ENCODE measurements at regions not wholly inside any gene's neighbourhood (a gene's known extent, or its start where the extent isn't known, plus 50 kb on each side); places are given as distances from the start of the nearest gene placed in this dataset.
"Not testable (repeated sequence)": the region's sequence is repeated elsewhere in the genome, so short reads cannot be mapped to it uniquely, and the experiment has no call there.

- no peak for DNase-seq
- H3K27ac ChIP-seq, result no peak overlapping the region
- no peaks in the 10 kb centered on the region for H3K36me3 ChIP-seq
- no peaks in the 10 kb centered on the region for H3K9me3 ChIP-seq (replicated peaks)
- no peaks in the 10 kb centered on the region for H3K27me3 ChIP-seq
- H3K4me1 ChIP-seq, result no peaks in the 10 kb centered on the region
- H3K4me3 ChIP-seq, result no peak overlapping the region
Measured at GRCh38 chr3:40661284-40661683, 136.5 kb downstream of the ZNF621 start.

- H3K27ac ChIP-seq, result no peak overlapping the region
- H3K4me3 ChIP-seq, result no peak overlapping the region
- H3K9me3 ChIP-seq (replicated peaks), result no peaks in the 10 kb centered on the region
- no peaks in the 10 kb centered on the region for H3K27me3 ChIP-seq
- no peak for DNase-seq
- no peaks in the 10 kb centered on the region for H3K36me3 ChIP-seq
- no peaks in the 10 kb centered on the region for H3K4me1 ChIP-seq
Measured at GRCh38 chr3:40663280-40663679, 138.5 kb downstream of the ZNF621 start.

GRCh38 chr3:40669176-40669575 lies 144.4 kb downstream of the ZNF621 start:
- Histone ChIP-seq H3K4me1 (no peaks in the 10 kb centered on the region), H3K4me3 (no peak overlapping the region), H3K27ac (no peak overlapping the region), H3K27me3 (no peaks in the 10 kb centered on the region), H3K9me3 (replicated peaks) (no peaks in the 10 kb centered on the region), H3K36me3 (no peaks in the 10 kb centered on the region)
- no peak for DNase-seq

- H3K36me3 ChIP-seq, result no peaks in the 10 kb centered on the region
- no peaks in the 10 kb centered on the region for H3K4me1 ChIP-seq
- no peak overlapping the region for H3K27ac ChIP-seq
- H3K4me3 ChIP-seq, result no peak overlapping the region
- H3K27me3 ChIP-seq, result no peaks in the 10 kb centered on the region
- no peaks in the 10 kb centered on the region for H3K9me3 ChIP-seq (replicated peaks)
- DNase-seq, result no peak
Measured at GRCh38 chr3:40672861-40673260, 148.1 kb downstream of the ZNF621 start.

- H3K4me3 ChIP-seq, result no peak overlapping the region
- DNase-seq, result peak in 1 of 2 experiments; percentile 16
Measured at GRCh38 chr3:40677321-40677720, 152.6 kb downstream of the ZNF621 start.

GRCh38 chr3:40677749-40678148 lies 153.0 kb downstream of the ZNF621 start:
- no peaks in the 10 kb centered on the region for H3K36me3 ChIP-seq
- H3K9me3 ChIP-seq (replicated peaks), result no peaks in the 10 kb centered on the region
- no peak for DNase-seq
- H3K27me3 ChIP-seq, result no peaks in the 10 kb centered on the region
- no peak overlapping the region for H3K27ac ChIP-seq
- H3K4me3 ChIP-seq, result no peak overlapping the region
- no peaks in the 10 kb centered on the region for H3K4me1 ChIP-seq

More at GRCh38 chr3:40677321-40677720, 152.6 kb downstream of the ZNF621 start:
- no peaks in the 10 kb centered on the region for H3K4me1 ChIP-seq
- no peaks in the 10 kb centered on the region for H3K36me3 ChIP-seq
- H3K27me3 ChIP-seq, result no peaks in the 10 kb centered on the region
- H3K27ac ChIP-seq, result no peak overlapping the region
- H3K9me3 ChIP-seq (replicated peaks), result no peaks in the 10 kb centered on the region

GRCh38 chr3:40679290-40679689 lies 154.5 kb downstream of the ZNF621 start:
- H3K9me3 ChIP-seq (replicated peaks), result no peaks in the 10 kb centered on the region
- no peak overlapping the region for H3K27ac ChIP-seq
- H3K27me3 ChIP-seq, result no peaks in the 10 kb centered on the region
- H3K4me1 ChIP-seq, result no peaks in the 10 kb centered on the region
- H3K4me3 ChIP-seq, result no peak overlapping the region
- DNase-seq, result no peak
- H3K36me3 ChIP-seq, result no peaks in the 10 kb centered on the region

GRCh38 chr3:40680685-40681657 lies 156.2 kb downstream of the ZNF621 start:
- Histone ChIP-seq H3K36me3 (no peaks in the 10 kb centered on the region), H3K4me1 (no peaks in the 10 kb centered on the region), H3K27me3 (no peaks in the 10 kb centered on the region), H3K27ac (no peak overlapping the region), H3K9me3 (replicated peaks) (no peaks in the 10 kb centered on the region), H3K4me3 (no peak overlapping the region)
- DNase-seq, result no peak

- Histone ChIP-seq H3K4me1 (no peaks in the 10 kb centered on the region), H3K4me3 (no peak overlapping the region), H3K27me3 (no peaks in the 10 kb centered on the region), H3K27ac (no peak overlapping the region), H3K9me3 (replicated peaks) (no peaks in the 10 kb centered on the region), H3K36me3 (no peaks in the 10 kb centered on the region)
- DNase-seq, result no peak
Measured at GRCh38 chr3:40681658-40682055, 156.9 kb downstream of the ZNF621 start.

- Histone ChIP-seq H3K4me3 (no peak overlapping the region), H3K27ac (no peak overlapping the region)
Measured at GRCh38 chr3:40689837-40690236, 165.1 kb downstream of the ZNF621 start.

GRCh38 chr3:40690749-40691451 lies 166.1 kb downstream of the ZNF621 start:
- Histone ChIP-seq H3K4me1 (no peaks in the 10 kb centered on the region), H3K27me3 (no peaks in the 10 kb centered on the region), H3K9me3 (replicated peaks) (no peaks in the 10 kb centered on the region), H3K4me3 (no peak overlapping the region), H3K36me3 (no peaks in the 10 kb centered on the region), H3K27ac (no peak overlapping the region)
- no peak for DNase-seq

More at GRCh38 chr3:40689837-40690236, 165.1 kb downstream of the ZNF621 start:
- Histone ChIP-seq H3K27me3 (no peaks in the 10 kb centered on the region), H3K9me3 (replicated peaks) (no peaks in the 10 kb centered on the region), H3K4me1 (no peaks in the 10 kb centered on the region), H3K36me3 (no peaks in the 10 kb centered on the region)
- no peak for DNase-seq

GRCh38 chr3:40691452-40691861 lies 166.7 kb downstream of the ZNF621 start:
- H3K4me3 ChIP-seq, result no peak overlapping the region
- no peaks in the 10 kb centered on the region for H3K36me3 ChIP-seq
- H3K27me3 ChIP-seq, result no peaks in the 10 kb centered on the region
- no peaks in the 10 kb centered on the region for H3K4me1 ChIP-seq
- H3K9me3 ChIP-seq (replicated peaks), result no peaks in the 10 kb centered on the region
- DNase-seq, result peak; percentile 20 to 49
- H3K27ac ChIP-seq, result no peak overlapping the region

GRCh38 chr3:40695848-40696247 lies 171.1 kb downstream of the ZNF621 start:
- H3K27ac ChIP-seq, result no peak overlapping the region
- no peaks in the 10 kb centered on the region for H3K9me3 ChIP-seq (replicated peaks)

GRCh38 chr3:40698611-40699010 lies 173.9 kb downstream of the ZNF621 start:
- H3K9me3 ChIP-seq (replicated peaks); H3K36me3 ChIP-seq; H3K4me3 ChIP-seq; H3K4me1 ChIP-seq; H3K27ac ChIP-seq; H3K27me3 ChIP-seq; DNase-seq: not testable (repeated sequence)

More at GRCh38 chr3:40695848-40696247, 171.1 kb downstream of the ZNF621 start:
- Histone ChIP-seq H3K36me3 (no peaks in the 10 kb centered on the region), H3K27me3 (no peaks in the 10 kb centered on the region), H3K4me3 (no peak overlapping the region), H3K4me1 (no peaks in the 10 kb centered on the region)
- no peak for DNase-seq

- DNase-seq, result no peak
Measured at GRCh38 chr3:40701016-40701588, 176.3 kb downstream of the ZNF621 start.

More at GRCh38 chr3:40701016-40701588, 176.3 kb downstream of the ZNF621 start:
- no peak overlapping the region for H3K27ac ChIP-seq
- H3K36me3 ChIP-seq, result no peaks in the 10 kb centered on the region
- H3K9me3 ChIP-seq (replicated peaks), result no peaks in the 10 kb centered on the region
- H3K4me3 ChIP-seq, result no peak overlapping the region
- H3K4me1 ChIP-seq, result no peaks in the 10 kb centered on the region
- H3K27me3 ChIP-seq, result no peaks in the 10 kb centered on the region

Data from SJCRH30 (cell line).